Stimulated activated CD4-positive, alpha-beta T cell treated with anti-CD3 and anti-CD28 coated beads, Interleukin-2, amount 100 ng/mL, for 4 hours (primary cell): ENCODE measurements at regions not wholly inside any gene's neighbourhood (a gene's known extent, or its start where the extent isn't known, plus 50 kb on each side); places are given as distances from the start of the nearest gene placed in this dataset.
"Not testable (repeated sequence)": the region's sequence is repeated elsewhere in the genome, so short reads cannot be mapped to it uniquely, and the experiment has no call there.

Experiments used
- DNase-seq: peaks from one replicate; pipeline ENCODE4 v3.0.0-alpha.2; 2020; ENCODE audit warnings: low read depth

DNA sequence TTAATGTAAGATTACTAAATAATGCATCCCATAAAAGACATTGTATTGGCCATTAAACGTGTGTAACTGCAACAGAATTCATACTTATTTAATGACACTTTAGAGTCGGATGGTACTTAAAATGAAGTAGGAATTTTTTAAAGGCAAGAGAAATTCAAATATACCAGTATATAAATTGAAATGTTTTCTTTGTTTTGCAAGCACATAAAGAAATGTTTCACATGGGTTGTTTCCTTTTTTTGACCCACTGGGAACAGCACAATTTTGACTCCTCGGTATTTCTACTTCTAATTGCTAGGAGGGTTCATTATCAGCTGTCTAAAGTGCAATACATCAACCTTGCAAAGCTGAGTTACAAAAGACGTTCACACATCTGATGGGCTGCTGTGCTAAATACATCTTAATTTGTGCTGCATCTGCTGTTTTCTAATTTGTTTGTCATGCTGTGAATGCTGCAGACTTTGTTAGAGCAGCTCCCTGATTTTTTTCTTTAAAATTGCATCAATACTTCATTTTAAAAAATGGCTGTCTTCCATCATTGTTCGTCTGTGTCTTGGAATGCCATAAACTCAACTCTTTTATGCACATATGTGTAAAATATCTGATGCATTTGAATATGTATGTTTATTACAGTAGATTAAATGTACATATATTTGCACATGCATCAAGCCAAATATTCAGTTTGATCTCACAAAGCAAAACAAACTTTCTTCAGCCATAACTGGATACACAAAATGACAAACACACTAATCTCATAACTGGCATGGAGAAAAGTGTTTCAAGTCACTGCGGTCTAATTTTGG, 454.0 kb upstream of the GRAMD2B start:
- no peak for DNase-seq

DNA sequence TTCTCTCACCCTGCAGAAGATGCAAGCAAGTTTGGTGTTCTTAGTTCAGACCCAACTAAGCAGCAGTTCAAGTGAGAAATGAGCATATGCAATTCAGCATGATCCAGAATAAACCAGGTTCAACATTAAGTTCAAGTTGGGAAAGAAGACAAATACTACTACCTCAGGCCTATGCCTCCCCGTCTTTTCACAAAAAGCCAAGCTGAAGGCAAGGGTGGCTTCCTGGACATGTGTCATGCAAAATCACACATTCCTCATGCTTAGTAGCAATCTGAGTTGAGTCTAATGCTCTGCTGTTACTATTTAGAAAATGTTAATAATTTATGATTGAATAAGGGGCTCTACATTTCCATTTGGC, 453.4 kb upstream of the GRAMD2B start:
- DNase-seq = no peak

DNA sequence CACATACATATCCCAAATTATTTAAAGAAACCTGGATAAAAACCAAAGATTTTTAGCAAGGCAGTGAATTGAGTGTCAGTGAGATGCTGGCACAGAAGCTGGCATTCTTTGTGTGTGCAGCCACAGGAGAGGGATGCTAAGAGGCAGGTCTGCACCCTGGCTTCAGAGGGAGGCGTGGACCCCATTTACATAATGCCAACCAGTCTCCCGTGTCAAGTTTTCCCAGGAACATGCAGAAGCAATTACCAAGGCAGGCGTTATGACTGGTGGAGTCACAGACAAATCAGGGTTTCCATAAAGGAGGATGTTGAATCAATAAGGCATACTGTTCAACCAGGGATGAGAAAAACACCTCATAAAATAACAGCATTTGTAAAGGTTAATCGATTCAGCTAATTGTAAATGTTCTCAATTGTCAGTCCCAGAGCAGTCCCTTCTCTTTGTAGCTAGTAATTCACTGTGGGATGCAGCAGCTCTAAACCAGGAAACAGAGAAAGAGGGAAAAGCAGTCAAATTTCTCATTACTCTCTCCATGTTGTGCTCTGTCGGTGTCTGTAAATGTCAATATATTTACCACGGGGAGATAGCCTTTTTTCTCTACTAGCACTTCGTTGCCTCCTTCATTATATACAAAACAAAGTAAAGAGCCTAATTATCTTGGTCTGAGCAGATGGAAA, 452.4 kb upstream of the GRAMD2B start:
- DNase-seq = no peak

DNA sequence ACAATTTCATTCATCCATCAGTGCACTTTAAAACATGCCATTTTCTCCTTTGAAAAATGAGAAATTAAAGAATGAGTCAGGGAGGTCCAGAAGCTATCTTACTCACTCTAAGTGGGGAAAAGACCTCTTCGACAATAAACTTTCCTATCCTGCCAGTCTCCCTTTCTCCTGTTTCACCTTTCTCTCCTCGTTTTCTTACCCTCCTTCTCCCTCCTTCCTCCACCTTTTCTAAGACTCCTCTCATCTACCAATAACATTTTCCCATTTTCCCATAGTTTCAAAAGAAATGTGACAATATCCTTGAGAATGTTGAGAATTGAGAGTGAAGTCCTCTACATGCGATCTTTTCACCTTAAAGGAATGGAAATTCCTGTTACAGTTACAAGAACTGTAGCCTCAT, 450.5 kb upstream of the GRAMD2B start:
- no peak for DNase-seq

DNA sequence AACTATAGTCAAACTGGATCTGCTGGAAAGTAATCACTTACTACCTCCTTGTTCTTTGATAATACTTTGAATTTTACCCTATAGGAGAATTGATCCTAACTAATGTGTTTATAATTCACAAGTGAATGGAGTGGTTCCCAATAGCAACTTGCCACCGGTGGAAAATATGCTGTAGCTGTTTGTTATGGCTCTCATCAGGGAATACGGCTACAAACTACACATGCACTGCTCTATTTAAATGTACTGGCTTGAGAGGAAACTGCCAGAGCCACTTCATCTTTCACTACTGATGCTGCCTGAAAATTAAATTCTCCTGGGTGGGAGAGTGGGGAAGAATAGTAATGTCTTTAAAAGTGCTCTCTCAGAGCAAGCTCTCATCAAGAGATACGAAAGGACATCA, 448.5 kb upstream of the GRAMD2B start:
- DNase-seq = no peak

DNA sequence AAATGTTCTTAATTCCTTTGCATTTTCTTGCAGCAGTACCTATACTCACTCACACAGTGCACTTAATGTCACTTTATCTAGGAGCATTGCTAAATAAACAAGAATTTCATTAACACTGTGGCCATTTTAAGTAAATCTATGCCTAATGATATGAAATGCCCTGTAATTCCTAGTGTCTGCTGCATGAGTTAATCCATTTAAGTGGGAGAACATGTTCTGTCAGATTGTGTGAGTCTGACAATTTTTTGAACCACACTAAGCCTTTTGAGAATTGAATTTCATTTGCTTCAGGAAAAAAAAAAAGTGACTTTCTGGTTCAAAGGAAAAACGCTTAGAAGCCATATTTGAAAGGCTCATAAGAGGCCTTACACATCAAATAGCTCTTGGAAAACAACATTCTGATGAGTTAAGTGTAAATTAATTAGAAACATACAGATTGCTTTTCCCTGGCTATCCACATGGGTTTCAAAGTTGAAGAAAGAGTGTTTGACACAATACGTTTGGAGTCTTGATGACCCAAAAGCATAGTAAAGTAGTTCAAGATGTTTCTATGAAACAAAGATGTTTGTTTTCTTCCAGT, 446.7 kb upstream of the GRAMD2B start:
- no peak for DNase-seq

DNA sequence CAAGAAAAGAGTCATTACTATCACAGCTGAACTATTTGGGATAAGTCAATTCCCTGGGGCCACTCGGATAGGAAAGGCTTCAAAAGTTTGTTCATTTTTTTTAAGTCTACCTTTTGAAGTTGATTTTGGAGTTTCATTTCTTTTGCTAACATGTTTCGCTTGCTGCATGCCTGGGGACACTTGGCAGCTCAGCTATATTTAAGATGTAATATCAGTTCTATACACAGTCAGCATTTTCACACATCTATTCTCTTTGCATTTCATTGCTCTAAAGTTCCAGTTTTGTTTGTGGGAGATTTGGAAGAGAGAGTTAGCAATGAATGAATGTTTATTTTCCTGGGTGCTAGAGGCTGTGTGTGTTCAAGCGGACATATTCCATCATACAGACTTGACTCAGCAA, 445.2 kb upstream of the GRAMD2B start:
- no peak for DNase-seq

DNA sequence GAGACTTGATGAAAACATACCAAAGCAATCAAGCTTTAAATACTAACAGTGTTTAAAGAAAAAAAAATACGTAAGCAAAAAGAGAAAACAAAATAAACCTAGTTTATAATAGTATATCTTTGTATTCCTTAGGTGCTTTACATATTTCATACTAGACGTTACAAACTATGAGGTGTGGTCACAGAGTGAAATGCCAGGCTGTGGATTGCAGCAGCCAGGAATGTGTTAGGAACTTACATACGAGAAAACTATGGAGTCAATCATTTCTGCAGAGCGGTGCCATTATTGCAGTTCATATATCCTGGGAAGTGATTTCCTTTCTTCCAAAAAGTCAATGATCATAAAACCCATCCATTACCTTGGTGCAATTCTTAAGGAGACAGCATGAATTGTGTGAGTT, 443.6 kb upstream of the GRAMD2B start:
- no peak for DNase-seq

DNA sequence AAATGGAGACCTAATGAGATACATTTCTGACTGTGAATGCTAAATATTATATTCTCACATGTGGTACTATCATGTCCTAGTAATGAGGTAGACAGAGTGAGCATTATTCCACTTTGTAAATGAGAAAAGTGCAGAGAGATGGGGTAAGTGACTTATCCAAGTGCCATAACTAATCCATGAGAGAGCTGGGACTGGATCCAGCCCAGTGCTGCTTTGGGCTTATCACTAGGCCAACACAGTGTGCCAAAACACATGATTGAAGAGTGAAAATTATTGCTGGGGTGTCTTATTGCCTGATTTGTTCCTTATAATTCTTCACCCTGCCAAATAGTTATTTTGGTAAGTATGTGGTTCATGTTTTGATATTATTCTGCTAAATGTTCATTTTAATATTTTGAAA, 442.2 kb upstream of the GRAMD2B start:
- DNase-seq = no peak

DNA sequence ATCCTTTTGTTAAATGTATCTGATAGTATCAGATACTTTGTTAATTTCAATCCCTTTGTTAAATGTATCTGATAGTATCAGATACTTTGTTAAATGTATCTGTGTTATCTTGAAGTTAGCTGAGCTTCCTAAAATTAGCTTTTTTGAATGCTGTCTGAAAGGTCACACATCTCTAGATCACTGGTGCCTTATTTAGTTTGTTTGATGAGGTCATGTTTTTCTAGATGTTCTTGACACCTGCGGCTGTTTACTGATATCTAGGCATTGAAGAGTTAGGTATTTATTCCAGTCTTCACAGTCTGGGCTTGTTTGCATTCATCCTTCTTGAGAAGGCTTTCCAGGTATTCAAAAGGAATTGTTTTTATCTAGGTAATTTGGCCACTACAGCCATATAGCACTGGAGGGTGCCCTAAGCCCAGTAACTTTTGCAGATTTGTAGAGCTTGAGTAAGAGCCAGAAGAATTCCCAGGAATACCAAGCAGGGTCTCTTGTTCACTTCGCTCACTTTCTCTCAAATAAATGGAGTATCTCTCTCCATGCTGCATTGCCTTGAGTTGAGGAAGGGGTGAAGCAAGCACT, 435.4 kb upstream of the GRAMD2B start:
- DNase-seq = no peak

DNA sequence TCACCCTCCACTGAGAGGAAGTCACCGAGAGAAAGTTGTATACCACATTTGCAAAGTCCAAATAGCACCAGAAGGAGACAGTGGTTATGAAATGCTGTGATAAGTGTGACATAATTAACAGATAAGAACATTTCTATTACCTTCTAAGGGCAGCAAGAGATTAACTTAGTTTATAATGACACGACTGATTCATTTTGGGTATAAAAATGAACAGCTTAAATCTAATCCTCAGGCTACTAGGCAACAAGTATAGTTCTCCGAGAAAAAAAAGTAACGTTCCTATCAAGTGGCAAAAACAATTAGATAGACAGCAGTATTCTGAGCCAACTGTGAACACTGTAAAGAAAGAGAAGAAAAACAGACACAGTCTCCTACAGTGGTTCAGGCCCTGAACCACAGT, 431.2 kb upstream of the GRAMD2B start:
- DNase-seq = no peak

DNA sequence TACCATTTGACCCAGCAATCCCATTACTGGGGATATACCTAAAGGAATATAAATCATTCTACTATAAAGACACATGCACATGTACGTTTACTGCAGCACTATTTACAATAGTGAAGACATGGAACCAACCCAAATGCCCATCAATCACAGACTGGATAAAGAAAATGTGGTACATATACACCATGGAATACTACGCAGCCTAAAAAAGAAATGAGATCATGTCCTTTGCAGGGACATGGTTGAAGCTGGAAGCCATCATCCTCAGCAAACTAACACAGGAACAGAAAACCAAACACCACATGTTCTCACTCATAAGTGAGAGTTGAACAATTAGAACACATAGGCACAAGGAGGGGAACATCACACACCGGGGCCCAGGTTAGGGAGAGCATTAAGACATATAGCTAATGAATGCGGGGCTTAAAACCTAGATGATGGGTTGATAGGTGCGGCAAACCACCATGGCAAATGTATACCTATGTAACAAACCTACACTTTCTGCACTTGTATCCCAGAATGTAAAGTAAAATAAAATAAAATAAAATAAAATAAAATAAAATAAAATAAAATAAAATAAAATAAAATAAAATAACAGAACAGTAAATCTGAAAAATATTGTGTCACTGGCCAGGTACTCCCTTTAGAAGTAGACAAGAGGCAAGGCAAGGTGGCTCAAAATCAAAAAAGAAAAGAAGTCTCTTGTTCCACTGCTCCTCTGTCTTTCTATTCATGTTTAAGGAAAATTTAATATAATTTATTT, 423.8 kb upstream of the GRAMD2B start:
- not testable (repeated sequence) for DNase-seq

DNA sequence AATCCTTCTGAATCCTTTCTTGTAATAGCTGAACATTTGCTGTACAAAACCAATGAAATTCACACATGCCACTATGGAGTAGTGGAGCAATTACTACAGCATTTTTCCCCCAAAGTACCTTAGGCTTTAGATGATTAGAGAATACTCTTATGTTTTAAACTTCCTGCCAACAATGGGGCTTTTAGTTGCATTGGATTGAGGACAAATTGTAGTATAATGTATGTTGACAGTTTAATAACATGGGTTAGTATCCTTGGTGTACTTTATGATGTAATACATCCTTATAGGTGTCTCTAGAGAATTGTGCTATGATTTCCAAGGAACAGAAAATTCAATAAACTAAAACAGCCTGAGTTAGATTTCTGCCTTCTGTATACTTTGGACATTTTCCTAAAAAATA, 422.7 kb upstream of the GRAMD2B start:
- DNase-seq = no peak

DNA sequence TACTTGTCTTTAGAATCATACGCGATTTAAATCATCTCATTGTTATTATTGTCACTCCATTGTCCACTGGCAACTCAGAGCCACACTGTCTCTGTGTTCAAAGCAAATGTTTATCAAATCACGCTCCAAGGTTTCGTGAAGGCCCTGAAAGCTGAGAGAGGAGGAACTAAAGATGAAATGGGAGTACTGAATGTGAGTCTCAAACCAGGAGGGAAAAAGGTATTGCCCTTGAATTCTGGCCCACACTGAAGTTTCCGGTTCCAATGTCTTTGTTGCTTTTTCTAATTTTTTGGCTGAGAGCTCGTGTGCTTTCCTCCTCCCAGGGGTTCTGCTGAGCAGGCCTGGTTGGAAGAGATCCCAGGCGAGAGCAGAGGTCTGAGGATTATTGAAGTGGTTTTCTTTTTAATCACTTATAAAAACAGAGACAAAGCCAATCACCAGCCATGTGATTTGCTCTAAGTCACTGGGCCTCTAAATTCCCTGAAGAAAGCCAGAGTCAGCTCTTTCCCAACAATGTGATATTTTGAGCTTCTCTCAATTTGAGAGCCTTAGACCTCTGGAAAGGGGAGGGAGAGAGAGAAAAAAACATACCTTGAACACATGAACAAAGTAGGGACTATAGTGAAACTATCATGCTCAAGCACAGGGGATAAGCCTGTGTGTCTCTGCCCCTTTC, 420.8 kb upstream of the GRAMD2B start:
- DNase-seq = no peak

DNA sequence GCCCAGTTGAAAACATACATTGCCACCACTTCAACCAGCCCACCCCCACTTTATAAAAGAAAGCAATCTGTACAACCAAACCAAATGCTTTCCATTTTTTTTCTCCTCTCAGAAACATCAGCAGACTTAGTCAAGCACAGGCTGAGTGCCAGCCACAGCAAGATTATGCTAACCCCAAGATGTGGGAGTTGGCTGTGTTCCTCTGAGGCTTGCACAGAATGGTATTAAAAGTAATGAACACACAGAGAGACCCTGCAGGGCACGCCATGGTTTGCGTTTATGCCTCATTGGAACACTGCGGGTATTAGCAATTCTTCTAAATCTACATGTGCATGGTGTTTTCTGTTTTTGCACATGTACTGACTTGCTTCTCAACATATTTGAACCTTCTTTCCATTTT, 419.9 kb upstream of the GRAMD2B start:
- DNase-seq = no peak

DNA sequence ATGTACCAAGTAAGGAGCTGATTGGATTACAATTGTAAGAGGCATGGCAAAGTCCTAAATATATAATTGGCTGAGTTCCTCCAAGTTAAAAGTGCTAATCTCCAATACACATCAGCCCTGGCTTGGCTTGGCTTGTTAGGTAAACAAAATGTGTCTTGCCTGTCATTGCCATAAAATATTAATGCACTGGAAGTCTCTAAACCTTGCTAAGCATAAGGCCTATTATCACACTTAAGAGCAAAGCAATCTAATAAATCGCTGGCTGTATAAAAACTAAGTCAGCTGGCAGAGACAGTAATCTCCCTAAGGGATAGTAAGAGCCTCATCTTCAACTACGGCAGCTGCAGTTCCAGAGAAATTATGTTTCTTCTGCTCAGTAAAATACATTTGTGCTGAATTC, 418.6 kb upstream of the GRAMD2B start:
- DNase-seq = no peak

DNA sequence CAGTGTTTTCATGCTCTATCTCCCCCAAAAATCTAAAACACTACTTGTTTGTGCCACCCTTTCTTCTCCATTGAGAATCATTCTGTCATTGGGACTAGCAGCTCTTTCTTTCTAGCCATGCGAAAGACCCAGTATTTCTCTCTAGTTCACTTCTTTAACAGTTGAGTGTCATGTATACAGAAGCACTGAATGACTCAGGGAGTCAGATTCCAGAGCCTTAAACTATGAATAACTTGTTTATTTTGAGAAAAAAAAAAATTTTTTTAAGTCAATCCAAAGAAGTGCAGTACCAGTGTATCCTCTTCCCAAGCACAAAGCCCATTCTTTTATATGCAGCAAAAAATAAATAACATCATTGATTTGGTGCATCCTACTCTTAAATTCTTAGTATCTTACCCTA, 415.4 kb upstream of the GRAMD2B start:
- no peak for DNase-seq

DNA sequence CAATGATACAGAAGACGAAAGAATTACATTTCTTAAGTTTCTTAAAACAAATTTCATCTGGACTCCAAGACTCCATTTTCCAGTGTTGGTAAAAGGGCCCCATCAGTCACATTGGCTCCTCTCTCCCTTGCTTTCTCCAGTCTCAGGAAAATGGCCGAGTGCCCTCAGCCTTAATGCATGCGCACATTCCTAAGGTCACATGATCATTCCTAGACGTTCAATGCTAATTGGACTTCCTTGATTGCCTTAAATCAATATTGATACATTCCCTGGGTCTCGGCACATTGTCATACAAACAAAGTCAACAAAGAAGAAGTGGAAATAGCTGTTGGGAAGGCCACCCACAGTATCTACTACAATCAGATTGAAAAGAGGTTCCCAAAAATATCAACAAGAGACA, 413.6 kb upstream of the GRAMD2B start:
- DNase-seq = no peak

DNA sequence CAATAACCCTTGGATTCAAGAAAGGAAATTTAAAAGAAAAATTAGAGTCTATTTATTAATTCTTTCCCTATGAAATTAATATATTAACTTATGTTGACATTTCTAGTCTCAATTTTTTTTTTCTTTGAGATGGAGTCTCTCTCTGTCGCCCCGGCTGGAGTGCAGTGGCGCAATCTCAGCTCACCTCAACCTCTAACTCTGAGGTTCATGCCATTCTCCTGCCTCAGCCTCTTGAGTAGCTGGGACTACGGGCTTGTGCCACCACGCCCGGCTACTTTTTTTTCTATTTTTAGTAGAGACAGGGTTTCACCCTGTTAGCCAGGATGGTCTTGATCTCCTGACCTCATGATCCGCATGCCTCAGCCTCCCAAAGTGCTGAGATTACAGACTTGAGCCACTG, 411.7 kb upstream of the GRAMD2B start:
- DNase-seq = not testable (repeated sequence)

DNA sequence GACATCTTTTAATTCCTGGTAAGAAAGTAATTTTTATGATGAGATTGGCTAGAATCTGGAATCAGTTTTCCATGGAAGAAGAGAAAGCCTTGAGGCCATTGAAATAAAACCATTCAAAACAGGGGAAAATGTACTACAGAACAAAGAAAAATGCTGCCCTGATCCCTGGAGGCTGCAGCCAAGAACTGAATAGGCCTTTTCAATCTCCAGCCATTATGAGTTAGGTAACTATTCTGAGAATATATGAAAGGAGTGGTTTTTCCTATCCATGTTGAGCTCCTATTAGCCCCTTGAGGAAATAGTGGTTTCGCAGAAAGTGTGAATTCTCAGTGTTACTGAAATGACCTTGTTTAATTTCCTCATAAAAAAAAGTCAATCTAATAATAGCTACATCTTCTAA, 408.5 kb upstream of the GRAMD2B start:
- no peak for DNase-seq

DNA sequence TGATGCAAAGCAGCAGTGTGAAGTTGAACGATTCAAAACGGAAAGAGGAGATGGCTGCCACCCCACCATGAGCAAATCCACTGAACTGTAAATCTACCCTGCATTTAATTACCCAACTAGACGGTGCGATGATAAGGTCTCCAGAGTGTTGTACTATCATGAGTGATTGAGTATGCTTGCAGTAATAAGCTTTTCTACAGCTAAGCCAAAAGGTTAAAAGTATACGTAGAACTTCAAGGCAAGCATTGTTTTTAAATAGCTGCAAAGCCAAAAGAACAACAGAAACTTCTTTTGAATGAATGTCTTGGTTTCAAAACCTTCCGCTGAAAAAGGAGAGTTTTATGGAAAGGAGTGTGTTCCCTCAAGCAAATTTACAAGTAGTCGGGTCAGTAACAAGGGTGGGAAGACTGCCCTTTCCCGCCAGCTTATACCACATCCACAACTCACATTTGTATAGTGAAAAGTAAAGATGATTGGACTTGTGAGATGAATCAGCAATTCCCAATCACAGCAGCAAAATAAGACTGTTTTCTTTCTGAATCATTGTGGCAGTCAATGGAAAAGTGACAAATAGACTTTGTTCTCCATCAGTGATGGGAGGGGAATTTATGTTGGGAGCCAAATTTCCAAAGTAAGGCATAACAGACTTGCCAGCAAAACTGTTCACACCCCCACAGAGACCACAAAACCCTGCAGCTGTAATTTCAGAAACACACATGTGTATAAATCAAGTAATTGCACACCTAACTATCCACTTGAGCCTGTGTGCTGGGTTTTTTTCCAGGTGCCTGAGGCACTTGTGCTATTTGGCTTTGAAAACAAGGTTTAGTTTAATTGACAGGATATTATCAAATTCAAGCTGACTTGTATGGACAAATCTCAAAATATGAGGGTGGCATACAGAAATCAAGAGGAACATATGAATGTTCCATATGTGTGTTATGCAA, 407.7 kb upstream of the GRAMD2B start:
- DNase-seq = no peak
